ENCODE measurements at regions not wholly inside any gene's neighbourhood (a gene's known extent, or its start where the extent isn't known, plus 50 kb on each side); places are given as distances from the start of the nearest gene placed in this dataset.

DNA sequence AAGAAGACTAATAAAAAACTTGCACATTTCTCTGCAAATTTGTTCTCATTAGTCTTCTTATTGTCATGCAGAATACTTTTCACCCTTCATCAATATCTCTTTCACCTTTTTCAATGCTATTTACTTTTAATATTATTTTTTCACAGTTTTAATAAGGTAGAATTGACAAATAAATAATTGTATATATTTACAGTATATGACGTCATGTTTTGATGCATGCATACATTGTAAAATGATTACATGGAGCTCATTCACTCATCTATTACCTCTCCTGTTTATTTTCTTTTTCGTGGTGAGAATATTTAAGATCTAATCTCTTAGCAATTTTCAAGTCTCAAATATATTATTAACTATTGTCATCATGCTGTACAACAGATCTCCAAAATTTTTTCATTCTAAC is 658.2 kb upstream of the MKI67 start:
- Histone ChIP-seq H3K4me1 (ENCODE audit: control insufficient read depth in 5 of 5, insufficient read depth in 5 of 5, low read length in 5 of 5) (no peaks in the 10 kb centered on the region), H3K36me3 (ENCODE audit: control insufficient read depth in 4 of 4, insufficient read depth in 4 of 4, low read length in 4 of 4) (no peaks in the 10 kb centered on the region), H3K27ac (ENCODE audit: low read depth in 1 of 2, low read length in 1 of 2) (no peak overlapping the region), H3K27me3 (ENCODE audit: control insufficient read depth in 3 of 3, insufficient read depth in 3 of 3, low read length in 2 of 3) (peaks cover 0 to 3% (median 0%) of the 10 kb centered on the region in 3 donors), H3K4me3 (no peak overlapping the region), H3K9ac (ENCODE audit: insufficient read depth in 1 of 2, low read length in 2 of 2) (no peak overlapping the region), H3K9me3 (ENCODE audit: control insufficient read depth in 4 of 4, insufficient read depth in 3 of 4, low read length in 3 of 4) (no peaks in the 10 kb centered on the region)
- no peak for ATAC-seq (ENCODE audit: insufficient read depth, low FRiP score)
- no peak for DNase-seq
- 72 to 79% methylated on average over 2 of the region's 2 CpGs for WGBS, 2 donors
- TF ChIP-seq, protein P1, sequence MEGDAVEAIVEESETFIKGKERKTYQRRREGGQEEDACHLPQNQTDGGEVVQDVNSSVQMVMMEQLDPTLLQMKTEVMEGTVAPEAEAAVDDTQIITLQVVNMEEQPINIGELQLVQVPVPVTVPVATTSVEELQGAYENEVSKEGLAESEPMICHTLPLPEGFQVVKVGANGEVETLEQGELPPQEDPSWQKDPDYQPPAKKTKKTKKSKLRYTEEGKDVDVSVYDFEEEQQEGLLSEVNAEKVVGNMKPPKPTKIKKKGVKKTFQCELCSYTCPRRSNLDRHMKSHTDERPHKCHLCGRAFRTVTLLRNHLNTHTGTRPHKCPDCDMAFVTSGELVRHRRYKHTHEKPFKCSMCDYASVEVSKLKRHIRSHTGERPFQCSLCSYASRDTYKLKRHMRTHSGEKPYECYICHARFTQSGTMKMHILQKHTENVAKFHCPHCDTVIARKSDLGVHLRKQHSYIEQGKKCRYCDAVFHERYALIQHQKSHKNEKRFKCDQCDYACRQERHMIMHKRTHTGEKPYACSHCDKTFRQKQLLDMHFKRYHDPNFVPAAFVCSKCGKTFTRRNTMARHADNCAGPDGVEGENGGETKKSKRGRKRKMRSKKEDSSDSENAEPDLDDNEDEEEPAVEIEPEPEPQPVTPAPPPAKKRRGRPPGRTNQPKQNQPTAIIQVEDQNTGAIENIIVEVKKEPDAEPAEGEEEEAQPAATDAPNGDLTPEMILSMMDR (IDR thresholded peaks at IDR 0.05; ENCODE audit: control extremely low read depth, extremely low read depth), result no peak

DNA sequence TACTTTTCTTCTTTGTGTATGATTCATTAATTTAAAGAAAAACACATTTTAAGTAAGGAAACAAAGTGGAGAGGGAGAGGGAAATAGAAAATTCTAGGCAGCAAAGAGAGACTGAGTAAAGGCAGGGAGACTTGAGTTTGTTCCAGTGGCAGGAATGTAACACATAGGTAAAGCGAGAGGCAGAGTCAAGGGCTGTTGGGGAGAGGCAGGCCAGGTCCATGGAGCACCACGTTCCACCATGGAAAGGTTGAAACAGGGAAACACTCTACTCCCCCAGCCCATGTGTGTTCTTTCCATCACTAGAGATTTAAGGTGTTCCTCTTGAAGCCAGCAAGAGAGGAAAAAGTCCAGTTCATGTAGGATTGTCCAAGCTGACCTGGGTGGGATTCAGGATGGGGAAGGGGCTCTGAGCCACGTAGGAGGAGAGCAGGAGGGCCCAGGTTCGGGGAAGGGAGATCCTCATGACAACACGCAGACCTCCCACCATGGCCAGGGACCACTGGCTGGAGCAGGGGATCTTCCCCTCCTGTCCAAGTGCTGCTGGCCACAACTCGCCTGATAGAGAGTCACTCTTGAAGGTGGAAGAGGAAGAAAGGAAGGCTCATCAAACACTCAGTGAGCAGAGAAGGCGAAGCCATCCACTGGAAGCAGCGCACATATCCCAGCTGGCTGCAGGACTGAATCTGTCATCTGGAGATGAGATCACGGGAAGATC is 666.4 kb upstream of the MKI67 start:
- no peak overlapping the region for H3K9ac ChIP-seq (ENCODE audit: insufficient read depth in 1 of 2, low read length in 2 of 2)
- TF ChIP-seq, protein P1 (IDR thresholded peaks at IDR 0.05; ENCODE audit: control extremely low read depth, extremely low read depth), result no peak
- H3K36me3 ChIP-seq (ENCODE audit: control insufficient read depth in 4 of 4, insufficient read depth in 4 of 4, low read length in 4 of 4), result no peaks in the 10 kb centered on the region
- peaks cover 0 to 3% (median 0%) of the 10 kb centered on the region in 3 donors for H3K27me3 ChIP-seq (ENCODE audit: control insufficient read depth in 3 of 3, insufficient read depth in 3 of 3, low read length in 2 of 3)
- ATAC-seq (ENCODE audit: insufficient read depth, low FRiP score) (no peak), DNase-seq (no peak)
- no peak overlapping the region for H3K4me3 ChIP-seq
- H3K4me1 ChIP-seq (ENCODE audit: control insufficient read depth in 5 of 5, insufficient read depth in 5 of 5, low read length in 5 of 5), result no peaks in the 10 kb centered on the region
- H3K27ac ChIP-seq (ENCODE audit: low read depth in 1 of 2, low read length in 1 of 2), result no peak overlapping the region
- peaks cover 0 to 2% (median 0%) of the 10 kb centered on the region in 4 donors for H3K9me3 ChIP-seq (ENCODE audit: control insufficient read depth in 4 of 4, insufficient read depth in 3 of 4, low read length in 3 of 4)
- WGBS, 2 donors, result 86 to 95% methylated on average over 9 of the region's 9 CpGs

DNA sequence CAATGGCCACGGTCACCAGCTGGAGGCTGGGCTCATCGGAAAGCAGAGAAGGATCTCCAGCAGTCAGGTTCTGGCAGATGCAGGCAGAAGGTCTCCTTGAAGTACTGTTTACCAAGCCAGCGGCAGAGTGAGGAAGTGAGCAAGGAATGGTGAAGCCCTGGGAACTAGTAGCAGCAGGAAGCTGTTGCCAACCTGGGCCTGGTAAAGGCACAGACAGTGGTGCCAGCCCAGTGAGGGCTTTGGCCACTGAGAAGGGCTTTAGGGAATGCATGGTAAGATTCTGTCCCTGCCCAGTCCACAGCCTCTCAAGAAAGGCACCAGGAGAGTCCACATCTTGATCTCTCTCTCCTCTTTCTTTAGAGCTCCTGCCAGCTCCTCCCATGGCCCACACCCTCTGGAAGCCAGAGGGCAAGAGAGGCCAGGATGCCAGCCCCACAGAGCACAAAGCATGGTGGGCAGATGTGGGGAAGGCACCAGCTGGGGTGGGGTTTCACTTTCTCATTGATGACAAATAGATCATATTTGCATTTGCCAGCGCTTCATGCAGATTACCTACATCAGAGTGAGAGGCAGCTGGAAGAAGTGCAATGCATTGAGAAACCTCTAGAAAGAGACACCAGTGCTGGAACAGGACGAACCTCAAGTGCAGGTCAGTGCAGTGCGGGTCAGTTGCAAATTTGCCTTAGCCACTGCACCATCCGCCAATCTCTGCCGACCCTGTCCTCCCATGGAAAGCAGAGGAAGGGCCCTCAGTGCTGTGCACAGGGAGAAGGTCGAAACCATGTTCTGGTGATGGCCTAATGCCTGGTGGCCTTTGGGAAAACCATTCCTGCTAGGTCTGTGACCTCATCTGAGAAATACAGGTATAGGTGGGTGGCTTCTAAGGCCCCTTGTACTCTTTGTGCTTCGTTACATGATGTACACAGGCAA is 667.8 kb upstream of the MKI67 start:
- H3K4me3 ChIP-seq, result no peak overlapping the region
- H3K4me1 ChIP-seq (ENCODE audit: control insufficient read depth in 5 of 5, insufficient read depth in 5 of 5, low read length in 5 of 5), result no peaks in the 10 kb centered on the region
- no peaks in the 10 kb centered on the region for H3K27me3 ChIP-seq (ENCODE audit: control insufficient read depth in 3 of 3, insufficient read depth in 3 of 3, low read length in 2 of 3)
- H3K27ac ChIP-seq (ENCODE audit: low read depth in 1 of 2, low read length in 1 of 2), result no peak overlapping the region
- WGBS, 2 donors, result 86 to 93% methylated on average over 10 of the region's 10 CpGs
- ATAC-seq (ENCODE audit: insufficient read depth, low FRiP score) (no peak), DNase-seq (no peak)
- H3K9me3 ChIP-seq (ENCODE audit: control insufficient read depth in 4 of 4, insufficient read depth in 3 of 4, low read length in 3 of 4), result peaks cover 0 to 2% (median 0%) of the 10 kb centered on the region in 4 donors
- no peak overlapping the region for H3K9ac ChIP-seq (ENCODE audit: insufficient read depth in 1 of 2, low read length in 2 of 2)
- H3K36me3 ChIP-seq (ENCODE audit: control insufficient read depth in 4 of 4, insufficient read depth in 4 of 4, low read length in 4 of 4), result no peaks in the 10 kb centered on the region
- TF ChIP-seq, protein P1 (IDR thresholded peaks at IDR 0.05; ENCODE audit: control extremely low read depth, extremely low read depth), result no peak

All from lung (tissue), 11 donors.